HG02678 (cell line): ENCODE measurements at regions not wholly inside any gene's neighbourhood (a gene's known extent, or its start where the extent isn't known, plus 50 kb on each side); places are given as distances from the start of the nearest gene placed in this dataset.
"Not testable (repeated sequence)": the region's sequence is repeated elsewhere in the genome, so short reads cannot be mapped to it uniquely, and the experiment has no call there.

Source experiments
- ATAC-seq: cut with Tn5 transposase; IDR thresholded peaks from one replicate; pipeline ENCODE4 v1.9.1; 2021; ENCODE audit warnings: mild to moderate bottlenecking, moderate library complexity; ENCODE audit not compliant: unreplicated experiment

GRCh38 chr9:1115370-1115769 lies 65.2 kb downstream of the DMRT2 start:
- ATAC-seq: no peak

DNA sequence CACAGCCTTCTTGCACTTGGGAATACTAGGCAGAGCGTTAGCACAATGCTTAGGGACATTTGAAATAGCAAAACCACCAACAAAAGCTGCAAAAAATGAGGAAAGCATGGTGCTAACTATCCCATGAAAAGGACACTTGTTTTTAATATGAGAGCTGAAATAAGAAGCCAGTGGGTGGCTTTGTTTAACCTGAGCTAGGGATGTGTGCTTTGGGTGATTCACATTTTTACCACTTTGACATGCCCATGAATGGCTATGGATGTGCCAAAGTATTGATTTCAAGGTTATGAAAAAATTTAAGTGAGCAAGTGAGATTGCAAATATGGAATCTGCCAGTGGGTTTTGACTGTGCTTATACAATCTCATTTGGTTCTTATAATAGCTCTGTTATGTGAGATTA lies 67.3 kb downstream of the DMRT2 start:
- ATAC-seq: no peak

DNA sequence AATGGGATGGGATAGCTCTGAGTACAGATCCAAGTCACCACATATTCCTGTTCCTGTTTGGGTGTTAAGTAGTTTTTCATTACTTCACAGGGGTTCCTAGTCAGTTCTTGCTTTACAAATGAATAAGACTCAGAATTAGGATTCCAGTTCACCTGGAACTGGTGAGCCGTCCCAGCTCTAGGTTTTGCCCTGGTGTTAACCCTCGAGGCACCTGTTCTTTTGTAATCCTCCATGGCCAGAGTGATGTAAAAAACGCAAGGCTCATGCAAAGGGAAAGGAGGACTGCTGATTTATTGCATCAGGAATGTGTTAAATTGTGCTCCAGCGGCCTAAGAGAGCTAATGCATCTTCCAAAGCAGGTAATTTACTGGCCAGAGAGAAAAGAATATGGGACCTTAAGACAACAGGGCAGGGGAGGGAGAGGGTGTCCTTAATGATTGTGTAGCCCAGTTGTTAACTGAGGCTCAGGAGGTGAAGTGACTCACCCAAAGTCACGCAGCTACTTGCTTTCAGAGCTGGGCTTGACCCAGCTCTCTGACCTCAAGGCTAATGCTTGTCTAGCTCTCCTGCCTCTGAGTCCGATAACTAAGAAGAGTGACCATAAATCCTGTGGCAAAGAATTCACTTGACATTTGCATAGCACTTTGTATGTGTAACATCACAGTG lies 70.5 kb downstream of the DMRT2 start:
- no peak for ATAC-seq

GRCh38 chr9:1125741-1126140 lies 75.6 kb downstream of the DMRT2 start:
- no peak for ATAC-seq

- ATAC-seq: no peak
Observed at GRCh38 chr9:1128046-1128445, 77.9 kb downstream of the DMRT2 start.

- ATAC-seq: no peak
Observed at GRCh38 chr9:1129382-1129781, 79.2 kb downstream of the DMRT2 start.

- ATAC-seq: no peak
Observed at GRCh38 chr9:1140057-1140456, 89.9 kb downstream of the DMRT2 start.

DNA sequence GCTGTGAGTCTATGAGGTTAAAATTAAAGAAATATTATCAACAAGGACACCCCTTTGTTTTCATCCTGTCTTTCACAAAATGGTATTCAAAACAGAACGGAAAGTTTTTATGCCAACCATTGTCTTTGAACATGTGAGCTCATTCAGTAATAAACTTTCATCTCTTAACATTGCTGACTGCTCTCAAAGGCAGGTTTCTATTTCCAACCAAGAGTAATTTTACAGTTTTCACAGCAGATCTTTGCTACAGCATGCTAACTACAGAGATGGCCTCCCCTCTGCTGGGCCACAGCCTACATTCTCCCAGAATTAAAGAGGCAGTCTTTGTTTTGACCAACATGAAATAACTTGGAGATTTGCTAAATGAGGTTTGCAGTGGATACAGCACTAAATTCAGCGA lies 101.5 kb downstream of the DMRT2 start:
- ATAC-seq: no peak

GRCh38 chr9:1152171-1152570 lies 102.0 kb downstream of the DMRT2 start:
- no peak for ATAC-seq

- no peak for ATAC-seq
Observed at GRCh38 chr9:1154739-1155138, 104.6 kb downstream of the DMRT2 start.

DNA sequence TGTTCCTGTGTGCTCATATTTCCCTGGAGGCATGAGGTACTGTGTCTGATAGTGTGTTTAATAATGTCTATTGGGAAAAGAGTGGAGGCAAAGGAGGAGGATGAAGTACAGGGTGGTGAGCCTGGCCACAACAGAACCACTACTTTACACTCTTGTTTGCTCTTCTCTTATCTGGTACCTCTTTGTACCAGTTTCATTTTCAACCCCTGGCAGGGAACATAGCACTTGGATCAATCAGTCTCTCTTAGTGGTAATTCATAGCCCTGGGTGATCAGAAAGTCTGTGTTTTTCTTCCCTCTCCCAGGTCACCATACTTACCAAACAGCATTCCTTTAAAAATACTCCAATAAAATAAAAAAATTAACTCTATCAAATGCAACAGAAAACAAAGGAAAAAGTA lies 105.4 kb downstream of the DMRT2 start:
- no peak for ATAC-seq

DNA sequence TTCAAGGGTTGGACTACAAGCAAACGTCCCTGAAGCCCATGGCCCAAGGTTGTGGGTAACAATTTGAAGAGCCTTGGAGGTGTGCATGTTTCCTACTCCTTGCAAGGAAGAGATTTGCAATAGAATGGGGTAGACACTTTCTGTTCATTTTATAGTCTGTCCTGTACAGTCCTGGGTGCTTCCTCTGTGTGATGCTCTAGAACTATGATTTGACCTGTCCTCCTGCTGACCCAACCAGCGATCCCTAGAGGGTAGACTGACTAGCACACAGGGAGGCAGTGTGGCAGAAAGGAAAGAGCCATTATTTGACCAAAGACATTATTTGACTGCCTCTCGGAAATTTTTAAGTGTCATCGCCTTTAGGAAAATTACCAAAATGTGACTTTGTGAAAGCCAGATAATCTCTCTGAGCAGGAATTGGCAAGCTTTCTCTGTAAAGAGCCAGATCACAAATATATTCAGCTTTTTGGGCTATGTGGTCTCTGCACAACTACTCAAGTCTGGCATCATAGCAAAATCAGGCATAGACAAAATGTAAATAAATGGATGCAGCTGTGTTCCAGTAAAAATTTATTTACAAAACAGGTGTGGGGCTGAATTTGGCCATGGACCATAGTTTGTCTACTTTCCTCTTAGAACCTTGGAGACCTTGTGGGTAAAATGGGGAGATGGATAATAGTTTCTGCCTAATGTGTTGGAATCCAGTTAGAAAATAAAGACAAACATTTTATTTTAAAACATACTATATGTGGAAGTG lies 106.8 kb downstream of the DMRT2 start:
- no peak for ATAC-seq

- ATAC-seq: no peak
Observed at GRCh38 chr9:1157836-1158235, 107.7 kb downstream of the DMRT2 start.

DNA sequence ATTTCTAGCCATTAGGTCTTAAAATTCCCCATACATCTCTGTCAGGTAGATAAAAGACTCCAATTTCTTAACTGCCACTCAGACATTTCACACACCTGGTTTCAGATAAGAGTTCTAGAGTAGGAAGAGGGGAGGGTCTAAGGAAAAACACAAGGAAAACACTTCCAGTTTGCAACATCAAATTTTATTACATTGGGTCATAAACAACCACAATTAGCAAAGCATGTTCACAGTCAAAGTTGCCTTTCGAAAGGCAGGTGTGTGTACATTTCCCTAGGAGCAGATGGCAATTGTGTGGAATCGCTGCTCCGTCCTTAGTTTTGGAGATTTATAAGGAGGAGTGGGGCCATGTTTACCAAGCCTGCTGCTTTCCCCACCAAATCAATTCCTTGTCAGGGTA lies 120.8 kb downstream of the DMRT2 start:
- ATAC-seq: no peak

DNA sequence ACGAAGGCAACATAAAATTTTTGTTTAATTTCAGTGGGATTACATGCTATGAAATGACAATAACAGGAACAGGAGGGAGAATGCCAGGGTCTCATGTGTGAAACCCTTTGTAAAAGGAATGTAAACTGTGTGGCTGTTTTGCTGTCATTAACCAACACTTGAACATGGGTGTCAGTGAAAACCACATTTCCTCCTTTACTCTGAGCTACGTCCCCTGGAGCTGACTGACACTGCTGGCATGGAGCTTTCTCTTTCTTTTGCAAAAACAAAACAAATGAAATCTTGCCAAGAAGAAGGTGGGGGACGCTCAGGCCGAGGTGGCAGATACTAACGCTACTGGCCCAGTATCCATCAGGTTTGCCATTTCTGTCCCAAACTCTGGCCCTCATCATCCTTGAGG lies 121.4 kb downstream of the DMRT2 start:
- ATAC-seq: no peak

GRCh38 chr9:1173211-1173610 lies 123.1 kb downstream of the DMRT2 start:
- no peak for ATAC-seq

GRCh38 chr9:1173993-1174392 lies 123.8 kb downstream of the DMRT2 start:
- ATAC-seq: no peak

GRCh38 chr9:1179366-1179765 lies 129.2 kb downstream of the DMRT2 start:
- ATAC-seq: no peak

DNA sequence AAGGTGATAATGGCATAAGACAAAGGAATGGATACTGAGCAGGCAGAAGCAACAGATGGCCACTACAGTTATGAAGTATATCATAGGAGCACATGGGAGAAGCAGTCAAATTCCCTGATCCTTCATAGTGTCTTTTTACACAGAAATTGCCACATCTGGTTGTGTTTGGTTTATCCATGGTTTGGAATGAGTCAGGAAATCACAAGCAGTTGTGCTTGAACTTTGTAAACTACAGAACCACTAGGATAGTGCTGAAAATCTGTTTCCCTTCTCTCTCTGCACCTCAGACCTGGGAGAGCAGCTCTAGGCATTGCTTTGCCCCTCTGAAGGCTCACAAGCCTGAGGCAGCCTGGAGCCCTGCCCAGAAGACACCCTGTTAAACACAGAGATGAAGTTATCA lies 134.0 kb downstream of the DMRT2 start:
- ATAC-seq: no peak

DNA sequence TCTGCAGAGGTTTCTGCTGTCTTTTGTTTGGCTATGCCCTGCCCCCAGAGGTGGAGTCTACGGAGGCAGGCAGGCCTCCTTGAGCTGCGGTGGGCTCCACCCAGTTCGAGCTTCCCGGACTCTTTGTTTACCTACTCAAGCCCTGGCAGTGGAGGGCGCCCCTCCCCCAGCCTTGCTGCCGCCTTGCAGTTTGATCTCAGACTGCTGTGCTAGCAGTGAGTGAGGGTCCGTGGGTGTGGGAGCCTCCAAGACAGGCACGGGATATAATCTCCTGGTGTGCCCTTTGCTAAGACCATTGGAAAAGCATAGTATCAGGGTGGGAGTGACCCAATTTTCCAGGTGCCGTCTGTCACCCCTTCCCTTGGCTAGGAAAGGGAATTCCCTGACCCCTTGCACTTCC lies 137.0 kb downstream of the DMRT2 start:
- ATAC-seq: not testable (repeated sequence)

DNA sequence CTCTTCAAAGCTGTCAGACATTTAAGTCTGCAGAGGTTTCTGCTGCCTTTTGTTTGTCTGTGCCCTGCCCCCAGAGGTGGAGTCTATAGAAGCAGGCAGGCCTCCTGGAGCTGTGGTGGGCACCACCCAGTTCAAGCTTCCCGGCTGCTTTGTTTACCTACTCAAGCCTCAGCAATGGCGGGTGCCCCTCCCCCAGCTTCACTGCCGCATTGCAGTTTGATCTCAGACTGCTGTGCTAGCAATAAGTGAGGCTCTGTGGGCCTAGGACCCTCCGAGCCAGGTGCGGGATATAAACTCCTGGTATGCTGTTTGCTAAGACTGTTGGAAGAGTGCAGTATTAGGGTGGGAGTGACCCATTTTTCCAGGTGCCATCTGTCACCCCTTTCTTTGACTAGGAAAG lies 145.5 kb downstream of the DMRT2 start:
- ATAC-seq: not testable (repeated sequence)

DNA sequence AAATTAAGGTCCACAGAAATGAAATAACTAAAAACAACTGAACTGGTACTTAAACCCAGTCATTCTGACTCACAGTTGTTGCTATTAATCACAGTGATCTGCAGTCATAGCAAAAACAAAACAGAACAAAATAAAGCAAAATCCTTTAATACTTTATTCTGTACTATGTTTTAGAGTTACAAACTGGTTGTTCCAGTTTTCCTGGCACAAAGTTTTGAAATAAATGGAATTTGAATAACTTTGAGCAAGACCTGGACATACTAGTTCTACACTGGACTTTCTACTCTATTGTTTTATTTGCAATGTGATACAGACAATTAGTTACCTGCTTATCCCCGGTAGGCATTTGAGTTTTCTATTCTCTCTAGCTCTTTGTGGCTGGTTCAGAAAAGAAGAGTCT lies 147.9 kb downstream of the DMRT2 start:
- ATAC-seq: no peak

DNA sequence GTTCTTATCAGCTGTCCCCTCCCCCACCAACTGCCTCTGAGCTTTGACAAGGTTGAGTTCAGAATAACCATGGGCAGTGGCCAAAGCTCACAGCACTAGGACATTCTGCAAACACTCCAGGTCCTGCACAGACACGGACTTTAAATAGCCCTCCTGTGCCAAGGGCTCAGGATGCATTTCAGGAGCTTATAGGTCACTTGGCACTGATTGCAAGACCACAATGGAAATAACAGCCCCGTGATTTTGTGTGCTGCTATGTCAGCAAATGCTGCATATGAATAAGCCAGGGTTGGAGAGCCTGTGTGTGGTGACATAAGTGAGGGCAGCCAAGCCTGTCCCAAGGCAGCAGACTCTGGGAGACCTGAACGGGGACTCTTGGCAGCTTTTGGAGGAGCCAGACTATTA lies 150.7 kb downstream of the DMRT2 start:
- no peak for ATAC-seq
